ENCODE measurements at regions not wholly inside any gene's neighbourhood (a gene's known extent, or its start where the extent isn't known, plus 50 kb on each side); places are given as distances from the start of the nearest gene placed in this dataset.
"Not testable (repeated sequence)": the region's sequence is repeated elsewhere in the genome, so short reads cannot be mapped to it uniquely, and the experiment has no call there.

DNA sequence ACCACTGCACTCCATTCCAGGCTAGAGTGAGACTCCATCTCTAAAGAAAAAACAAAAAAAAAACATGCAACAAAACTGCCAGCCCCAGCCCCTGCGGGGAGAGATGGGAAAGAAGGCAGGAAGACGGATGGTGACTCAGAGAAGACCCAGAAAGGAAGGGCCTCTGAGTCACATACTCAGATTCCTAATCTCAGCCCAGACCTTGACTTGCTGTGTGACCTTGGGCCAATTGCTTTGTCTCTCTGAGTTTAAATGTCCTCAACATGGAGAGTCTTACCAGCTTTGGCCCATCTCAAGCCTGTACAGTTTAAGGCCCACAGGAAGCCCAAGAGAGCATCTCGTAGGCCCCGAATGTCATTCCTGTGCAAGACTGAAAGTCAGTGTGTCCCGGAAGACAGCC, 86.5 kb upstream of the LHX1 start:
- DNase-seq = no peak
- Histone ChIP-seq H3K36me3 (no peaks in the 10 kb centered on the region), H3K4me3 (no peak overlapping the region), H3K27ac (no peak overlapping the region), H3K4me1 (no peaks in the 10 kb centered on the region), H3K27me3 (peaks cover 0 to 41% of the 10 kb centered on the region in 2 donors), H3K9me3 (no peaks in the 10 kb centered on the region)
- TF ChIP-seq CTCF (IDR thresholded peaks at IDR 0.05) = no peak
- intact Hi-C loops (cut with DNase I; ENCODE audit: low total_unique reads) = no loop called here

DNA sequence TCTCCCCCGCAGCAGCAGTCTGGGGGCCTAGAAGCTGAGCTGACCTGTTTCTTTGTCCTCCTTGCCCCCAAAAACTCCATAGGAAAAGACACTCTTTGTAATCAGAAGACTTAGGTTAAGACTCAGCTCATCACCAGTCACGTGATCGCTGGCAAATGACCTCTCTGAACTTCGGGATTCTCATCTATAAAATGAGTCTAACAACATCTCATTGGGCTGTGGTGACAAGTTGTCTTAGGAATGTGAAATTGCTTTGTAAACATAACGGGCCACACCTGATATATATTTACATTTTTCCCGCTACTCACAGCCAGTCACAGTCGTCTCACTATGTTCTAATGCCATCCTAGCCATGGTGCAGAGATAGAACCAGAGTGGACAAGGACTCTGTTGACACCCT, 86.0 kb upstream of the LHX1 start:
- intact Hi-C loops (cut with DNase I; ENCODE audit: low total_unique reads) = no loop called here
- Histone ChIP-seq H3K9me3 (no peaks in the 10 kb centered on the region), H3K27me3 (peaks cover 0 to 39% of the 10 kb centered on the region in 2 donors), H3K4me1 (no peaks in the 10 kb centered on the region), H3K4me3 (no peak overlapping the region), H3K27ac (no peak overlapping the region), H3K36me3 (no peaks in the 10 kb centered on the region)
- no peak for DNase-seq
- TF ChIP-seq CTCF (IDR thresholded peaks at IDR 0.05) = no peak

- intact Hi-C loops (cut with DNase I; ENCODE audit: low total_unique reads); H3K4me1 ChIP-seq; H3K27ac ChIP-seq; H3K4me3 ChIP-seq; H3K9me3 ChIP-seq; DNase-seq; H3K36me3 ChIP-seq: not testable (repeated sequence)
- peaks cover 0 to 38% of the 10 kb centered on the region in 2 donors for H3K27me3 ChIP-seq
Measured at GRCh38 chr17:36852478-36852877, 84.8 kb upstream of the LHX1 start.

GRCh38 chr17:36854982-36855381, 82.3 kb upstream of the LHX1 start:
- intact Hi-C loops (cut with DNase I; ENCODE audit: low total_unique reads) = no loop called here
- H3K9me3 ChIP-seq = no peaks in the 10 kb centered on the region
- no peak overlapping the region for H3K4me3 ChIP-seq
- H3K36me3 ChIP-seq = no peaks in the 10 kb centered on the region
- peaks cover 0 to 54% of the 10 kb centered on the region in 2 donors for H3K27me3 ChIP-seq
- H3K4me1 ChIP-seq = no peaks in the 10 kb centered on the region
- H3K27ac ChIP-seq = no peak overlapping the region
- TF ChIP-seq CTCF (IDR thresholded peaks at IDR 0.05) = no peak
- no peak for DNase-seq

DNA sequence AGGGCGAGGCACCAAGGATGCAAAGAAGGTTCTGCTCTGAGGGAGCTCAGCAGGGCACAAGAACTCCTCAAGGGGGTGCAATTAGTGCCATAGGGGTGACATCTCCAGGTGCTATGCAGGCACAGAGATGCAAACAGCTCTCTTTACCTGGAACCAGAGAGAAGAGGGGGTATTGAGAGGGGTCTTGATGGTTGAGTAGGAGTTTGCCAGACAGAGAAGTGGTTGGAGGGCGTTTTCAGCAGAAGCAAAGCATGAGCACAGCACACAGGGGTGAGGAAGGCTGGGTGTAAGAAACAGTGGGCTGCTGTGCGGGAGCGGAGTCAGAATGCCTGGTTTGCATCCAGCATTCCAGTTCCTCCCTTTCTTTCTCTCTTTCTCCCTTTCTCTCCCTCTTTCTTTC, 81.8 kb upstream of the LHX1 start:
- Histone ChIP-seq H3K9me3 (no peaks in the 10 kb centered on the region), H3K27me3 (peaks cover 0 to 55% of the 10 kb centered on the region in 2 donors), H3K36me3 (no peaks in the 10 kb centered on the region), H3K4me3 (no peak overlapping the region), H3K27ac (no peak overlapping the region), H3K4me1 (no peaks in the 10 kb centered on the region)
- DNase-seq = no peak
- intact Hi-C loops (cut with DNase I; ENCODE audit: low total_unique reads) = no loop called here
- TF ChIP-seq CTCF (IDR thresholded peaks at IDR 0.05) = no peak

GRCh38 chr17:36856222-36856621, 81.1 kb upstream of the LHX1 start:
- Histone ChIP-seq H3K9me3 (no peaks in the 10 kb centered on the region), H3K4me1 (no peaks in the 10 kb centered on the region), H3K27me3 (peaks cover 0 to 49% of the 10 kb centered on the region in 2 donors), H3K27ac (no peak overlapping the region), H3K36me3 (no peaks in the 10 kb centered on the region), H3K4me3 (no peak overlapping the region)
- TF ChIP-seq CTCF (IDR thresholded peaks at IDR 0.05) = no peak
- intact Hi-C loops (cut with DNase I; ENCODE audit: low total_unique reads) = no loop called here
- no peak for DNase-seq
